GM19468 (cell line): ENCODE measurements at regions not wholly inside any gene's neighbourhood (a gene's known extent, or its start where the extent isn't known, plus 50 kb on each side); places are given as distances from the start of the nearest gene placed in this dataset.

Experiments used
- ATAC-seq: cut with Tn5 transposase; IDR thresholded peaks from one replicate; pipeline ENCODE4 v1.9.1; 2021; ENCODE audit warnings: mild to moderate bottlenecking, moderate library complexity, moderate number of reproducible peaks; ENCODE audit not compliant: unreplicated experiment; ENCODE audit errors: extremely low read depth

- no peak for ATAC-seq
Observed at GRCh38 chr2:42854207-42854818, 61.9 kb upstream of the HAAO start.

- no peak for ATAC-seq
Observed at GRCh38 chr2:42853549-42854206, 61.3 kb upstream of the HAAO start.

GRCh38 chr2:42852798-42853197 is 60.4 kb upstream of the HAAO start:
- no peak for ATAC-seq

GRCh38 chr2:42851740-42852250 is 59.4 kb upstream of the HAAO start:
- no peak for ATAC-seq

GRCh38 chr2:42851186-42851585 is 58.8 kb upstream of the HAAO start:
- no peak for ATAC-seq

GRCh38 chr2:42850016-42850805 is 57.8 kb upstream of the HAAO start:
- ATAC-seq: no peak

GRCh38 chr2:42849311-42849710 is 56.9 kb upstream of the HAAO start:
- no peak for ATAC-seq

GRCh38 chr2:42848726-42849290 is 56.4 kb upstream of the HAAO start:
- ATAC-seq: no peak

- ATAC-seq: no peak
Observed at GRCh38 chr2:42848265-42848664, 55.9 kb upstream of the HAAO start.

GRCh38 chr2:42847596-42848151 is 55.3 kb upstream of the HAAO start:
- no peak for ATAC-seq

- no peak for ATAC-seq
Observed at GRCh38 chr2:42846932-42847595, 54.7 kb upstream of the HAAO start.

GRCh38 chr2:42846026-42846425 is 53.6 kb upstream of the HAAO start:
- ATAC-seq: no peak

GRCh38 chr2:42844901-42845821 is 52.8 kb upstream of the HAAO start:
- ATAC-seq: no peak

- ATAC-seq: no peak
Observed at GRCh38 chr2:42844366-42844765, 52.0 kb upstream of the HAAO start.

- no peak for ATAC-seq
Observed at GRCh38 chr2:42843611-42844010, 51.2 kb upstream of the HAAO start.

- no peak for ATAC-seq
Observed at GRCh38 chr2:42843131-42843530, 50.7 kb upstream of the HAAO start.

GRCh38 chr2:42842466-42842865 is 50.1 kb upstream of the HAAO start:
- ATAC-seq: no peak
